GM12875 (cell line): ENCODE measurements at regions not wholly inside any gene's neighbourhood (a gene's known extent, or its start where the extent isn't known, plus 50 kb on each side); places are given as distances from the start of the nearest gene placed in this dataset.
"Not testable (repeated sequence)": the region's sequence is repeated elsewhere in the genome, so short reads cannot be mapped to it uniquely, and the experiment has no call there.

Experiments used
- H3K4me3 ChIP-seq: one replicate; pipeline ENCODE4 v1.5.1; 2011; ENCODE audit warnings: low read depth, low read length, control low read depth
- CTCF ChIP-seq: IDR thresholded peaks from 2 replicates; pipeline ENCODE4 v1.5.1; 2011; ENCODE audit warnings: low read depth, mild to moderate bottlenecking, control low read depth, inconsistent platforms, low read length, moderate library complexity, borderline replicate concordance; ENCODE audit not compliant: insufficient read depth

DNA sequence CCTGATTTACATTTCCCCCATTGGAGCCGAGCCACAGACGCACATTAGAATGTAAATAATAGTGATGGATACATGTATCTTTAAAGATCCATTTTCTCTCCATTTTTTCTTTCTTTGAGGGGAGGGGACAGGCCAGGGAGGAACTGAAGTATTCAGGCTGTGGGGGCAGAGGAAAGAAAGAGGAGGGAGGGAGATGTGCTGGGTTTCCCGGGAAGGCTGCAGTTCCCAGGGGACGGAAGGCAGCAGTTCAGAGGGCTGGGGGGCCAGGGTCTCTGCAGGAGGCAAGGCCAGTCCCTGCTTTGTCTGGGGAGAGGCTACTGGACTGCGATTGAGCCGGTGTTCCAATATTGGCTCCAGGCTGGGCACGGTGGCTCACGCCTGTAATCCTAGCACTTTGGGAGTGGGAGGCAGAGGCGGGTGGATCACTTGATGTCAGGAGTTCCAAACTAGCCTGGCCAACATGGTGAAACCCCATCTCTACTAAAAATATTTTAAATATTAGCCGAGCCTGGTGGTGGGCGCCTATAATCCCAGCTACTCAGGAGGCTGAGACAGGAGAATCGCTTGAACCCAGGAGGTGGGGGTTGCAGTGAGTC is 94.2 kb upstream of the LHX1 start:
- no peak for TF ChIP-seq CTCF
- H3K4me3 ChIP-seq = no peak overlapping the region

GRCh38 chr17:36844013-36844412 is 93.3 kb upstream of the LHX1 start:
- no peak overlapping the region for H3K4me3 ChIP-seq
- TF ChIP-seq CTCF = no peak

GRCh38 chr17:36844601-36845000 is 92.7 kb upstream of the LHX1 start:
- TF ChIP-seq CTCF = no peak
- no peak overlapping the region for H3K4me3 ChIP-seq

- H3K4me3 ChIP-seq = no peak overlapping the region
- TF ChIP-seq CTCF = no peak
Measured at GRCh38 chr17:36845916-36846315, 91.4 kb upstream of the LHX1 start.

DNA sequence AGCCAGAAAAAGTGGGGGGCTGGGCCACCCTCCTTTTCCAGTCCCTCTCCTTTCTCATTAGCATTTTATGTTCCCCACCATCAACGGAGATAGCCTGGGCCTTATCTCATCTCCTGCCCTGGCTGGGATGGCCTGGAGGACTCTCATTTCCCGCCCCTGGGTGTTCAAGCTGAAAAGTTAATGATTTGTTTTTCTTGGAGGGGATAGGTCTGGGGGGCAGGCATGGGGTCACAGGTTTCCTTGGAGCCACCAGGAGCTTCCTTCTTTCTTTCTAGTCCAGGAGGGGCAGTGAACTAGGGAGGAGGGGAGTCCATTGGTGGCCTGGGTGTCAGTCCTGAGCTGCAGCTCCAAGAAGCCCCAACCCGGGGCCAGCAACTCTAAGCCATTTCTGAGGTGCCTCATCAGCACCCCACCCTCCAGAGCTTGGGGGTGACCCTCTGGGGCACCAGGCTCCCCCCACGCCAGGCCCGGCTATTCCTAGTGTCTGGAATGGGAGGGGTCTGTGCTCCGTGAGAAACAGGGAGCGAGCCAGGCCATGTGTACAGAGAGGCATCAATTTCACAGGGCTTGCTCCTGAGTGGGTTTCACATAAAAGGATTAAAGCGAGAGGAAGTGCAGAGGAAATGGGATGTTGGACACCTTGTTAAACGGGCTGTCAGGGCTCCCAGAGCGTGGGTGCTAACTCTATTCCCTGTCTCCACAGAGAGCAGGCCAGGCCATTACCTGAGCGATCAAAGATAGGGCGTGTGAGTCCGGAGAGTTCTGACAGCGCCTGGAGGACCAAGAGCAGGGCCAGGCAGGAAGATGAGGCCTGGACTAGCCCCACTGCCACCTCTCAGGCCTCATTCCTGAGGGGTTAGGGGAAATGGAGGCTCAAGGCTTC is 90.6 kb upstream of the LHX1 start:
- no peak overlapping the region for H3K4me3 ChIP-seq
- TF ChIP-seq CTCF = no peak

- no peak for TF ChIP-seq CTCF
- no peak overlapping the region for H3K4me3 ChIP-seq
Measured at GRCh38 chr17:36848008-36848902, 89.0 kb upstream of the LHX1 start.

DNA sequence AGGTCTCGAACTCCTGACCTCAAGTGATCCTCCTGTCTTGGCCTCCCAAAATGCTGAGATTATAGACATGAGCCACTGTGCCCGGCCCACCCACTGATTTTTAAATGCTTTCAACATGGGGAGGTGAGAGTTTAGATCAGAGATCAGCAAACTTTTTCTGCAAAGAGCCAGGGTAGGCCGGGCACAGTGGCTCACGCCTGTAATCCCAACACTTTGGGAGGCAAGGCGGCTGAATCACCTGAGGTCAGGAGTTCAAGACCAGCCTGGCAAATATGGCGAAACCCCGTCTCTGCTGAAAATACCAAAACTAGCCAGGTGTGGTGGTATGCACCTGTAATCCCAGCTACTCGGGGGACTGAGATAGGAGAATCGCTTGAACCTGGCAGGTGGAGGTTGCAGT is 88.3 kb upstream of the LHX1 start:
- not testable (repeated sequence) for H3K4me3 ChIP-seq
